ENCODE measurements at regions not wholly inside any gene's neighbourhood (a gene's known extent, or its start where the extent isn't known, plus 50 kb on each side); places are given as distances from the start of the nearest gene placed in this dataset.

DNA sequence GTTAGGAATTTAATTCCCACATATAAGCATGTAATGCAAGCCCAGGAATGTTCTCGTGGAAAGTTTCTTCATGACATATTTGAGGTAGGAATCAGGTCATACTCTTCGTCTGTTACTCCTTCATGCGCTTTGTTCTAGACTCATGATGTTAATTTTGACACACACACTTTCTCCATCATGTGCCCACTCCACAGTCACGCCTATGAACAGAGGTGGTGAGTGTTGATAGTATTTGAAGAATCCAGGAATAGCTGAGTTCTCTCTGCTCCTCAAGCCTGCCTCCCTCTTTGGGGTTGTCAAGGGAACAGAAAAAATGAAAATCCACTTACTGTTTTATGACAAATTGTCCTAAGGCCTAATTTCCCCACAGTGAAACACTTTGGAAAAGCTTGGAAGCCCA is 117.3 kb upstream of the SERPINE2 start:
- Histone ChIP-seq H3K4me3 (no peak overlapping the region), H3K36me3 (ENCODE audit: insufficient read depth) (no peaks in the 10 kb centered on the region), H2AFZ (no peak overlapping the region), H3K9me2 (ENCODE audit: insufficient read depth) (peaks cover 13% of the 10 kb centered on the region; the same call in 1 of the 2 replicates), H3K4me2 (no peak overlapping the region), H3K27me3 (ENCODE audit: insufficient read depth) (no peaks in the 10 kb centered on the region), H4K20me1 (replicated peaks; ENCODE audit: insufficient read depth) (no peaks in the 10 kb centered on the region), H3F3A (replicated peaks; ENCODE audit: low read depth) (no peaks in the 10 kb centered on the region), H3K79me2 (replicated peaks; ENCODE audit: insufficient read depth) (no peaks in the 10 kb centered on the region), H3K4me1 (ENCODE audit: insufficient read depth) (no peaks in the 10 kb centered on the region), H3K27ac (ENCODE audit: low read depth) (no peak overlapping the region)
- no peaks in the 10 kb centered on the region for H3K9me3 Mint-ChIP-seq
- no peak overlapping the region for H3K4me3 Mint-ChIP-seq
- peaks cover 2% of the 10 kb centered on the region for H3K27me3 Mint-ChIP-seq (ENCODE audit: insufficient read depth, low read depth, poor library complexity)
- no peaks in the 10 kb centered on the region for H3K36me3 Mint-ChIP-seq (ENCODE audit: low read depth)
- DNase-seq (ENCODE audit: low spot score) (no peak), ATAC-seq (no peak)
- H3K27ac Mint-ChIP-seq: no peak overlapping the region
- H3K4me1 Mint-ChIP-seq: no peaks in the 10 kb centered on the region
- no peak for TF ChIP-seq NANOG (IDR thresholded peaks at IDR 0.05; ENCODE audit: borderline replicate concordance)
- TF ChIP-seq, protein P1, sequence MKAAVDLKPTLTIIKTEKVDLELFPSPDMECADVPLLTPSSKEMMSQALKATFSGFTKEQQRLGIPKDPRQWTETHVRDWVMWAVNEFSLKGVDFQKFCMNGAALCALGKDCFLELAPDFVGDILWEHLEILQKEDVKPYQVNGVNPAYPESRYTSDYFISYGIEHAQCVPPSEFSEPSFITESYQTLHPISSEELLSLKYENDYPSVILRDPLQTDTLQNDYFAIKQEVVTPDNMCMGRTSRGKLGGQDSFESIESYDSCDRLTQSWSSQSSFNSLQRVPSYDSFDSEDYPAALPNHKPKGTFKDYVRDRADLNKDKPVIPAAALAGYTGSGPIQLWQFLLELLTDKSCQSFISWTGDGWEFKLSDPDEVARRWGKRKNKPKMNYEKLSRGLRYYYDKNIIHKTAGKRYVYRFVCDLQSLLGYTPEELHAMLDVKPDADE (IDR thresholded peaks at IDR 0.05): no peak

GRCh38 chr2:224155896-224156295 is 116.8 kb upstream of the SERPINE2 start:
- Mint-ChIP-seq H3K27ac (no peak overlapping the region), H3K4me1 (no peaks in the 10 kb centered on the region), H3K36me3 (ENCODE audit: low read depth) (no peaks in the 10 kb centered on the region), H3K9me3 (no peaks in the 10 kb centered on the region), H3K27me3 (ENCODE audit: insufficient read depth, low read depth, poor library complexity) (peaks cover 2% of the 10 kb centered on the region), H3K4me3 (no peak overlapping the region)
- H3K4me2 ChIP-seq: no peak overlapping the region
- H3F3A ChIP-seq (replicated peaks; ENCODE audit: low read depth): no peaks in the 10 kb centered on the region
- no peak for DNase-seq (ENCODE audit: low spot score)
- H3K79me2 ChIP-seq (replicated peaks; ENCODE audit: insufficient read depth): no peaks in the 10 kb centered on the region
- no peak overlapping the region for H3K4me3 ChIP-seq
- ATAC-seq: no peak
- no peak overlapping the region for H2AFZ ChIP-seq
- no peaks in the 10 kb centered on the region for H3K27me3 ChIP-seq (ENCODE audit: insufficient read depth)
- no peak overlapping the region for H3K27ac ChIP-seq (ENCODE audit: low read depth)
- no peak for TF ChIP-seq ZNF331 (CRISPR knock-in tag; IDR thresholded peaks at IDR 0.05; ENCODE audit: low read depth)
- no peaks in the 10 kb centered on the region for H3K36me3 ChIP-seq (ENCODE audit: insufficient read depth)
- H3K9me2 ChIP-seq (ENCODE audit: insufficient read depth): peaks cover 13% of the 10 kb centered on the region; the same call in 1 of the 2 replicates
- H4K20me1 ChIP-seq (replicated peaks; ENCODE audit: insufficient read depth): no peaks in the 10 kb centered on the region
- no peaks in the 10 kb centered on the region for H3K4me1 ChIP-seq (ENCODE audit: insufficient read depth)

- Histone ChIP-seq H3K27me3 (ENCODE audit: insufficient read depth) (no peaks in the 10 kb centered on the region), H3K79me2 (replicated peaks; ENCODE audit: insufficient read depth) (no peaks in the 10 kb centered on the region), H3F3A (replicated peaks; ENCODE audit: low read depth) (no peaks in the 10 kb centered on the region), H3K4me2 (no peak overlapping the region), H3K4me3 (no peak overlapping the region), H3K27ac (ENCODE audit: low read depth) (no peak overlapping the region), H3K36me3 (ENCODE audit: insufficient read depth) (no peaks in the 10 kb centered on the region), H2AFZ (no peak overlapping the region), H3K9me2 (ENCODE audit: insufficient read depth) (peaks cover 13% of the 10 kb centered on the region; the same call in 1 of the 2 replicates), H4K20me1 (replicated peaks; ENCODE audit: insufficient read depth) (no peaks in the 10 kb centered on the region), H3K4me1 (ENCODE audit: insufficient read depth) (no peaks in the 10 kb centered on the region)
- Mint-ChIP-seq H3K4me3 (no peak overlapping the region), H3K9me3 (no peaks in the 10 kb centered on the region), H3K27me3 (ENCODE audit: insufficient read depth, low read depth, poor library complexity) (peaks cover 2% of the 10 kb centered on the region), H3K27ac (no peak overlapping the region), H3K36me3 (ENCODE audit: low read depth) (no peaks in the 10 kb centered on the region), H3K4me1 (no peaks in the 10 kb centered on the region)
- DNase-seq (ENCODE audit: low spot score) (no peak), ATAC-seq (no peak)
- TF ChIP-seq JUNB (IDR thresholded peaks at IDR 0.05; ENCODE audit: unreplicated experiment) (no peak), ZNF331 (CRISPR knock-in tag; IDR thresholded peaks at IDR 0.05; ENCODE audit: low read depth) (no peak), ZNF462 (CRISPR knock-in tag; IDR thresholded peaks at IDR 0.05) (no peak), ZNF114 (CRISPR knock-in tag; IDR thresholded peaks at IDR 0.05) (no peak), STAT1 (IDR thresholded peaks at IDR 0.05; ENCODE audit: unreplicated experiment) (no peak), POLR2AphosphoS5 (IDR thresholded peaks at IDR 0.05; ENCODE audit: low read depth) (no peak), EZH2phosphoT487 (IDR thresholded peaks at IDR 0.05; ENCODE audit: unreplicated experiment) (no peak), NANOG (IDR thresholded peaks at IDR 0.05; ENCODE audit: borderline replicate concordance) (no peak)
- TF ChIP-seq, protein P1 (IDR thresholded peaks at IDR 0.05): no peak
Measured at GRCh38 chr2:224155371-224155770, 116.3 kb upstream of the SERPINE2 start.
